SK-N-MC (cell line): ENCODE measurements at regions not wholly inside any gene's neighbourhood (a gene's known extent, or its start where the extent isn't known, plus 50 kb on each side); places are given as distances from the start of the nearest gene placed in this dataset.

Source experiments
- EZH2 ChIP-seq: fragments of 200-600 bp; sonication (generic); IDR thresholded peaks from one replicate; pipeline ENCODE4 v1.6.1; 2017; ENCODE audit warnings: antibody characterized with exemption
- POLR2AphosphoS5 ChIP-seq: IDR thresholded peaks from 2 replicates; pipeline ENCODE4 v1.6.1; 2012; ENCODE audit warnings: mild to moderate bottlenecking, low read depth, low read length, borderline replicate concordance

DNA sequence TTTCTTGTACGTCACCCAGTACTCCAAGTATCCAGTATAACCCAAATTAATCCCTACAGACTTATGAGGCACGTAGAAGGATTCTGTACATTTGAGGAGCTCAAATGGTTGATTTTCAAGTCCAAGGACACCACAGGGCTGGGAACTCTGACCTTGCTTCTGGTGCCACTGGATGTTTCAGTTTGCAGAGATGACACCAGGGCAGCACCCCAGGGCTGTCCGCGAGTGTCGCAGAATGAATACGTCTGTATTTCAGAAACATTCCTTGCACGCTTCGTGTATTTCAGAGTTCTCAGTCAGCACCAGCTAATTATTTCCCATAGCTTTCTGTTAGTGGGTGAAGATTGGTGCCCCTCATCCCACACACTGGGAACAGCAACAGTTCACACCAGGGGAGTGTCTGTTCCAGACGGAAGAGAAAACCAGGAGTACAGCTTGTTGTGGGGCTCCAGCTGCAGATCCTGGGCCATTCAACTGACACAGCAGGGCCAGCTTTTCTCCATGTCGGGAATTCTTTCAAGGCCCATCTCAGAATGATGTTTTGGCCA, 159.2 kb downstream of the RHOU start:
- TF ChIP-seq EZH2 (no peak), POLR2AphosphoS5 (no peak)
